H9 (cell line): ENCODE measurements at regions not wholly inside any gene's neighbourhood (a gene's known extent, or its start where the extent isn't known, plus 50 kb on each side); places are given as distances from the start of the nearest gene placed in this dataset.

Source experiments
- DNase-seq: peaks from one replicate; pipeline ENCODE4 v3.0.0-alpha.2; 2017
- H2AFZ ChIP-seq: one replicate; pipeline ENCODE4 v1.6.1; 2013; ENCODE audit warnings: mild to moderate bottlenecking, low read length, control low read depth, moderate library complexity
- H2AK5ac ChIP-seq: 2 replicates; pipeline ENCODE4 v1.6.1; 2013; ENCODE audit warnings: low read length, control low read depth, mixed read lengths; ENCODE audit not compliant: insufficient read length
- H2BK120ac ChIP-seq: one replicate; pipeline ENCODE4 v1.6.1; 2013; ENCODE audit warnings: low read depth, mild to moderate bottlenecking, low read length, control low read depth, inconsistent platforms; ENCODE audit not compliant: poor library complexity, severe bottlenecking
- H2BK12ac ChIP-seq: 2 replicates; pipeline ENCODE4 v1.6.1; 2013; ENCODE audit warnings: low read length, control low read depth, mixed read lengths, low read depth; ENCODE audit not compliant: insufficient read length
- H2BK15ac ChIP-seq: 2 replicates; pipeline ENCODE4 v1.6.1; 2013; ENCODE audit warnings: low read depth, low read length, control low read depth
- H2BK20ac ChIP-seq: one replicate; pipeline ENCODE4 v1.6.1; 2013; ENCODE audit warnings: low read depth, mild to moderate bottlenecking, low read length, control low read depth, inconsistent platforms; ENCODE audit not compliant: poor library complexity, severe bottlenecking
- H2BK5ac ChIP-seq: 2 replicates; pipeline ENCODE4 v1.6.1; 2013; ENCODE audit warnings: low read length, control low read depth, mixed read lengths; ENCODE audit not compliant: insufficient read length
- H3K14ac ChIP-seq: 2 replicates; pipeline ENCODE4 v1.6.1; 2013; ENCODE audit warnings: low read length, control low read depth; ENCODE audit not compliant: insufficient read depth
- H3K18ac ChIP-seq: 2 replicates; pipeline ENCODE4 v1.6.1; 2013; ENCODE audit warnings: low read depth, mild to moderate bottlenecking, mixed read lengths, low read length, control low read depth; ENCODE audit not compliant: insufficient read length
- H3K23ac ChIP-seq: 2 replicates; pipeline ENCODE4 v1.6.1; 2013; ENCODE audit warnings: low read length, control low read depth, mixed read lengths, low read depth; ENCODE audit not compliant: insufficient read length
- H3K23me2 ChIP-seq: 2 replicates; pipeline ENCODE4 v1.6.1; 2013; ENCODE audit warnings: low read depth, mild to moderate bottlenecking, mixed read lengths, low read length, control low read depth; ENCODE audit not compliant: insufficient read length, poor library complexity, severe bottlenecking
- H3K27ac ChIP-seq: 2 replicates; pipeline ENCODE4 v1.5.1; 2013; ENCODE audit warnings: low read length, control low read depth, mixed read lengths, low read depth; ENCODE audit not compliant: insufficient read length
- H3K27me3 ChIP-seq: 2 replicates; pipeline ENCODE4 v1.6.1; 2013; ENCODE audit warnings: low read length, control low read depth, inconsistent platforms; ENCODE audit not compliant: insufficient read depth
- H3K4ac ChIP-seq: 2 replicates; pipeline ENCODE4 v1.6.1; 2013; ENCODE audit warnings: low read depth, mild to moderate bottlenecking, control low read depth, inconsistent platforms, low read length, moderate library complexity
- H3K4me1 ChIP-seq: 2 replicates; pipeline ENCODE4 v1.6.1; 2013; ENCODE audit warnings: low read length, control low read depth, inconsistent platforms; ENCODE audit not compliant: insufficient read depth
- H3K4me2 ChIP-seq: 2 replicates; pipeline ENCODE4 v1.6.1; 2013; ENCODE audit warnings: low read length, control low read depth, mixed read lengths; ENCODE audit not compliant: insufficient read length, insufficient read depth
- H3K56ac ChIP-seq: 2 replicates; pipeline ENCODE4 v1.6.1; 2013; ENCODE audit warnings: low read depth, mild to moderate bottlenecking, mixed read lengths, low read length, control low read depth; ENCODE audit not compliant: insufficient read length
- H3K79me1 ChIP-seq: 2 replicates; pipeline ENCODE4 v1.6.1; 2013; ENCODE audit warnings: low read depth, mild to moderate bottlenecking, moderate library complexity, low read length, control low read depth, inconsistent platforms; ENCODE audit not compliant: insufficient read depth, poor library complexity, severe bottlenecking
- H3K79me2 ChIP-seq: 2 replicates; pipeline ENCODE4 v1.6.1; 2013; ENCODE audit warnings: low read length, control low read depth, inconsistent platforms; ENCODE audit not compliant: insufficient read depth
- H3K9ac ChIP-seq: 2 replicates; pipeline ENCODE4 v1.6.1; 2013; ENCODE audit warnings: low read length, control low read depth, mixed read lengths; ENCODE audit not compliant: insufficient read length; ENCODE audit errors: extremely low read depth
- H3K9me3 ChIP-seq: one replicate; pipeline ENCODE4 v1.6.1; 2013; ENCODE audit warnings: low read depth, low read length, inconsistent platforms; ENCODE audit not compliant: control insufficient read depth
- H3T11ph ChIP-seq: one replicate; pipeline ENCODE4 v1.6.1; 2013; ENCODE audit warnings: mild to moderate bottlenecking, low read length, control low read depth, inconsistent platforms
- H4K20me1 ChIP-seq: one replicate; pipeline ENCODE4 v1.6.1; 2013; ENCODE audit not compliant: control insufficient read depth, insufficient read length, insufficient read depth
- H4K5ac ChIP-seq: 2 replicates; pipeline ENCODE4 v1.6.1; 2013; ENCODE audit warnings: low read depth, mild to moderate bottlenecking, mixed read lengths, low read length, control low read depth; ENCODE audit not compliant: insufficient read length
- H4K8ac ChIP-seq: replicated peaks from 2 replicates; pipeline ENCODE4 v1.6.1; 2013; ENCODE audit warnings: low read length, control low read depth, mixed read lengths, low read depth; ENCODE audit not compliant: insufficient read length
- H4K91ac ChIP-seq: 2 replicates; pipeline ENCODE4 v1.6.1; 2013; ENCODE audit warnings: low read depth, mild to moderate bottlenecking, moderate library complexity, mixed read lengths, low read length, control low read depth; ENCODE audit not compliant: insufficient read length
- H3K27ac Mint-ChIP-seq, 3 experiments: 2 replicates in 2 of 3; 3 replicates in 1 of 3; pipeline ENCODE4 v1.8.0; 2020 to 2021; ENCODE audit warnings: mixed read lengths in 3 of 3, mild to moderate bottlenecking in 1 of 3, moderate library complexity in 1 of 3
- H3K27me3 Mint-ChIP-seq: 2 replicates; pipeline ENCODE4 v1.8.0; 2021; ENCODE audit warnings: low read depth, mild to moderate bottlenecking, moderate library complexity, mixed read lengths
- H3K36me3 Mint-ChIP-seq, 3 experiments: 2 replicates in 2 of 3; 3 replicates in 1 of 3; pipeline ENCODE4 v1.8.0; 2020 to 2021; ENCODE audit warnings: low read depth in 3 of 3, mixed read lengths in 3 of 3; ENCODE audit not compliant: insufficient read depth in 1 of 3
- H3K4me1 Mint-ChIP-seq, 2 experiments: 2 replicates each; pipeline ENCODE4 v1.8.0; 2020; ENCODE audit warnings: mixed read lengths in 2 of 2
- H3K4me3 Mint-ChIP-seq, 2 experiments: 2 replicates in 1 of 2; 3 replicates in 1 of 2; pipeline ENCODE4 v1.8.0; 2020 to 2021; ENCODE audit warnings: mild to moderate bottlenecking in 2 of 2, mixed read lengths in 2 of 2, moderate library complexity in 1 of 2
- H3K9me3 Mint-ChIP-seq, 2 experiments: 2 replicates in 1 of 2; 3 replicates in 1 of 2; pipeline ENCODE4 v1.8.0; 2020; ENCODE audit warnings: mild to moderate bottlenecking in 2 of 2, mixed read lengths in 2 of 2, moderate library complexity in 1 of 2
- WGBS: extraction: QIAGEN DNeasy Blood & Tissue Kit; methylation state at CpG from one replicate; pipeline ENCODE4 v1.1.7; 2013; ENCODE audit warnings: missing lambda C conversion rate, low lambda C conversion rate, mixed read lengths; ENCODE audit not compliant: insufficient read length; ENCODE audit errors: extremely low coverage; 5-methylcytosine and 5-hydroxymethylcytosine counted together
- TF ChIP-seq, protein P1 (sequence below): fragments of 200-600 bp; sonication (generic); conservative IDR thresholded peaks from 3 replicates; pipeline ENCODE4 v1.8.0; 2021; ENCODE audit warnings: antibody characterized with exemption, mild to moderate bottlenecking

GRCh38 chr18:66138642-66139041, 387.8 kb downstream of the CDH7 start:
- H3K4me2 ChIP-seq: no peak overlapping the region
- no peak overlapping the region for H3K4ac ChIP-seq
- H3K27ac Mint-ChIP-seq: no peak overlapping the region
- no peaks in the 10 kb centered on the region for H3K9me3 ChIP-seq
- no peak overlapping the region for H3K23ac ChIP-seq
- H3K18ac ChIP-seq: no peak overlapping the region
- H4K5ac ChIP-seq: no peak overlapping the region
- no peaks in the 10 kb centered on the region for H3K9me3 Mint-ChIP-seq
- H4K8ac ChIP-seq: no peak overlapping the region
- no peak overlapping the region for H3T11ph ChIP-seq
- peaks cover 11 to 12% of the 10 kb centered on the region in 2 experiments for H3K4me1 Mint-ChIP-seq
- no peak overlapping the region for H2BK12ac ChIP-seq
- no peak overlapping the region for H2AFZ ChIP-seq
- no peak overlapping the region for H2AK5ac ChIP-seq
- no peak overlapping the region for H2BK20ac ChIP-seq
- H3K56ac ChIP-seq: no peak overlapping the region
- no peak for DNase-seq
- no peaks in the 10 kb centered on the region for H3K79me1 ChIP-seq
- no peaks in the 10 kb centered on the region for H3K36me3 Mint-ChIP-seq
- no peak overlapping the region for H3K27ac ChIP-seq
- no peak overlapping the region for H4K91ac ChIP-seq
- no peak overlapping the region for H2BK120ac ChIP-seq
- TF ChIP-seq, protein P1, sequence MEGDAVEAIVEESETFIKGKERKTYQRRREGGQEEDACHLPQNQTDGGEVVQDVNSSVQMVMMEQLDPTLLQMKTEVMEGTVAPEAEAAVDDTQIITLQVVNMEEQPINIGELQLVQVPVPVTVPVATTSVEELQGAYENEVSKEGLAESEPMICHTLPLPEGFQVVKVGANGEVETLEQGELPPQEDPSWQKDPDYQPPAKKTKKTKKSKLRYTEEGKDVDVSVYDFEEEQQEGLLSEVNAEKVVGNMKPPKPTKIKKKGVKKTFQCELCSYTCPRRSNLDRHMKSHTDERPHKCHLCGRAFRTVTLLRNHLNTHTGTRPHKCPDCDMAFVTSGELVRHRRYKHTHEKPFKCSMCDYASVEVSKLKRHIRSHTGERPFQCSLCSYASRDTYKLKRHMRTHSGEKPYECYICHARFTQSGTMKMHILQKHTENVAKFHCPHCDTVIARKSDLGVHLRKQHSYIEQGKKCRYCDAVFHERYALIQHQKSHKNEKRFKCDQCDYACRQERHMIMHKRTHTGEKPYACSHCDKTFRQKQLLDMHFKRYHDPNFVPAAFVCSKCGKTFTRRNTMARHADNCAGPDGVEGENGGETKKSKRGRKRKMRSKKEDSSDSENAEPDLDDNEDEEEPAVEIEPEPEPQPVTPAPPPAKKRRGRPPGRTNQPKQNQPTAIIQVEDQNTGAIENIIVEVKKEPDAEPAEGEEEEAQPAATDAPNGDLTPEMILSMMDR: no peak
- no CpG with 5 or more reads among the region's 5 CpGs for WGBS
- no peak overlapping the region for H2BK5ac ChIP-seq
- H3K27me3 ChIP-seq: no peaks in the 10 kb centered on the region
- H3K4me1 ChIP-seq: no peaks in the 10 kb centered on the region
- H3K27me3 Mint-ChIP-seq: no peaks in the 10 kb centered on the region
- no peaks in the 10 kb centered on the region for H3K79me2 ChIP-seq
- H3K9ac ChIP-seq: no peak overlapping the region
- H3K14ac ChIP-seq: no peak overlapping the region
- no peak overlapping the region for H3K4me3 Mint-ChIP-seq
- H3K23me2 ChIP-seq: no peaks in the 10 kb centered on the region
- no peaks in the 10 kb centered on the region for H4K20me1 ChIP-seq
- no peak overlapping the region for H2BK15ac ChIP-seq
